NT2/D1 (cell line): ENCODE measurements at regions not wholly inside any gene's neighbourhood (a gene's known extent, or its start where the extent isn't known, plus 50 kb on each side); places are given as distances from the start of the nearest gene placed in this dataset.
"Not testable (repeated sequence)": the region's sequence is repeated elsewhere in the genome, so short reads cannot be mapped to it uniquely, and the experiment has no call there.

Experiments used
- DNase-seq: peaks from one replicate; pipeline ENCODE4 v3.0.0-alpha.2; 2011; ENCODE audit warnings: low read depth, low spot score
- H3K27me3 ChIP-seq: 2 replicates; pipeline ENCODE4 v1.6.0; 2011; ENCODE audit warnings: mild to moderate bottlenecking; ENCODE audit not compliant: insufficient read length, insufficient read depth
- H3K36me3 ChIP-seq: 2 replicates; pipeline ENCODE4 v1.6.1; 2011; ENCODE audit warnings: mild to moderate bottlenecking, low read length, mixed read lengths; ENCODE audit not compliant: insufficient read depth, insufficient read length
- H3K4me1 ChIP-seq: 2 replicates; pipeline ENCODE4 v1.5.1; 2011; ENCODE audit not compliant: insufficient read depth, insufficient read length
- H3K4me3 ChIP-seq: 2 replicates; pipeline ENCODE4 v1.5.1; 2011; ENCODE audit warnings: low read depth; ENCODE audit not compliant: insufficient read length
- H3K9ac ChIP-seq: 2 replicates; pipeline ENCODE4 v1.6.0; 2011; ENCODE audit warnings: low read depth; ENCODE audit not compliant: insufficient read length
- H3K9me3 ChIP-seq: 2 replicates; pipeline ENCODE4 v1.5.1; 2011; ENCODE audit warnings: mild to moderate bottlenecking, low read length; ENCODE audit not compliant: insufficient read depth
- SUZ12 ChIP-seq: IDR thresholded peaks from 2 replicates; pipeline ENCODE4 v1.6.1; 2011; ENCODE audit not compliant: insufficient read length, insufficient read depth; ENCODE audit errors: extremely low read depth
- YY1 ChIP-seq: IDR thresholded peaks from 2 replicates; pipeline ENCODE4 v1.6.1; 2011; ENCODE audit not compliant: insufficient read length, insufficient read depth
- ZNF274 ChIP-seq: IDR thresholded peaks from 2 replicates; pipeline ENCODE4 v1.6.1; 2011; ENCODE audit warnings: mild to moderate bottlenecking, low read depth, low read length

DNA sequence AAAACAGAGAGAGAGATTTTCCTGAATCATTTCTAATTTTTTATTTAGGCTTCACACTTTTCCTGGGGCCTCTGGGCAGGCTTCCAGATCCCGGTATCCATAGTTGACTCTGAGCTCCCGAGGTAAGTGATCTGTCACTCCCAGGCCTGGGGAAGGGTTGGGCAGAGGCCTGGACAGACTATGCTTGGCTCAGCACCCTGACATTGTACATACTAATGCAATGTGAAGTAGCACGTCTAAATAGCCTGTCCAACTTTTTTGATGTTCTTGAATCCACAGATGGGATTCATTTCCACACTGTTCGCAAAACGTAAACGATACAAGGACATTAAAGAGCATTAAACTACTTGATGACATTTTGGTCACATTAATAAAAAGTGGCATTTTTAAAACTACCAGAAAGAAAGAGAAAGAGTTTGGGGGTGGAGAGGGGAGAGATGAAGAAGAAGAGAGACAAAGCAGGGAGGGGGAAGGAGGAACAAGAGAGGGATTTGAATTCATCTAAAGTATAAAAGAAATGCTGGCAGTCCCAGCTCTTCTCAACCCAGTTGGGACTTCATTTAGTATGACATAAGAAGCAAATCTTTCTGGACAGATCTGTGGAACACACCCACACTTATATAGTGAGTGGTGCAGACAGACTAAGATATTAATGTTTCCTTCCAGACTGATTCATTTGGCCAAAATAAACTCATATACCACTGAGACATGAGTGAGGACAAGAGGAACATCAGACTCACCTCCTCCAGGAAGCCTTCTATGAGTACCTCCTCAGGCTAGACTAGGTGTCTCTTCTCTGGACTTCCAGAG is 514.2 kb downstream of the SOX6 start:
- Histone ChIP-seq H3K27me3 (no peaks in the 10 kb centered on the region), H3K36me3 (no peaks in the 10 kb centered on the region), H3K9me3 (no peaks in the 10 kb centered on the region), H3K4me1 (peaks cover 5% of the 10 kb centered on the region), H3K4me3 (no peak overlapping the region), H3K9ac (no peak overlapping the region)
- no peak for TF ChIP-seq SUZ12
- no peak for TF ChIP-seq YY1
- TF ChIP-seq ZNF274: no peak
- DNase-seq: no peak

DNA sequence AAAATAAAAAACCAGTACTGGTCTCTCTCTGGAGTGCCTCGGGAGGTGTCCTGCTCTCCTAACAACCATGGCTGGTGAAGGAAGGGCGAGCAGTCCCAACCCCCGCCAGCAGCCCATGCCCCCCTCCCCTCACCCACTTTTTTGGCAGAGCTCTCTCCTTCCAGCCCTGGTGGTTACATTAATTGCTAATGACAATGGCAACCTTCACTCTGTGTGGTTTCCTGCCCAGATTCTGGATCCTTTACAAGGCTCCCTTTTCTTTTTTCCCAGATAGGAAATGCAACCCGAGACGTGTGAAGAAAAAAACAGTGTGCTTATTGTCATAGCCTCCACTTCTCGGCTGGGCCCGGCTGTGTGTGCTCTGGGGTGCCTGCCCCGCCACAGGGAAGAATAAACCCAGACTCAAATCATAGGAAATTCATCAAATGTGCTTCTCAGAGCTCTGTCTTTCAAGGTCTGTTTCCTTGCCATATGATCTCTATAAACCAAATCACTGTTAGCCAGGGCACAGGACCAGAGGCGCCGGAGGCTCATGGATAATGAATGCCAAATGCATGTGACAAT is 513.0 kb downstream of the SOX6 start:
- DNase-seq: no peak
- Histone ChIP-seq H3K4me3 (no peak overlapping the region), H3K9me3 (no peaks in the 10 kb centered on the region), H3K36me3 (no peaks in the 10 kb centered on the region), H3K4me1 (peaks cover 5% of the 10 kb centered on the region), H3K27me3 (no peaks in the 10 kb centered on the region), H3K9ac (peak overlapping the region; percentile 32)
- TF ChIP-seq SUZ12 (no peak), ZNF274 (no peak), YY1 (no peak)

DNA sequence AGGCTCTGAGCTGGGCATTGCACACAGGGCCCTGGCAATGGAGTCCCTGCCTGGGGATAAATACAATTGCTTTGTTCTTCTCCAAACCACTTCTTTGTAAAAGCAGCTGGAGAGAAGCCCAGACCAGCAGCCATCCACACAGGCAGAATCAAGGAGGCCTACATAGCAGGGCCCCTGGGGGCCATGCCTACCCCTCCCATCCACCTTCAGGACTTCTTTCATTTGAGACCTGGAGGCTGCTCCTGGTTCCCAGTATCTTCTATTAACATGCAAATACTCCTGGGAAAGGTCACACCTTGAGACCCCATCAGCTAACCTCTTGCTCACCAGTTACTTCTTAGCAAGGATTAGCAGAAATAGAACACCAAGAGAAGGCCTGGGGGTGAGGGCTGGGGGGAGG is 511.1 kb downstream of the SOX6 start:
- Histone ChIP-seq H3K9me3 (no peaks in the 10 kb centered on the region), H3K36me3 (no peaks in the 10 kb centered on the region), H3K27me3 (no peaks in the 10 kb centered on the region), H3K9ac (no peak overlapping the region), H3K4me3 (no peak overlapping the region), H3K4me1 (peaks cover 5% of the 10 kb centered on the region)
- TF ChIP-seq YY1: no peak
- peak; percentile 68 for DNase-seq

DNA sequence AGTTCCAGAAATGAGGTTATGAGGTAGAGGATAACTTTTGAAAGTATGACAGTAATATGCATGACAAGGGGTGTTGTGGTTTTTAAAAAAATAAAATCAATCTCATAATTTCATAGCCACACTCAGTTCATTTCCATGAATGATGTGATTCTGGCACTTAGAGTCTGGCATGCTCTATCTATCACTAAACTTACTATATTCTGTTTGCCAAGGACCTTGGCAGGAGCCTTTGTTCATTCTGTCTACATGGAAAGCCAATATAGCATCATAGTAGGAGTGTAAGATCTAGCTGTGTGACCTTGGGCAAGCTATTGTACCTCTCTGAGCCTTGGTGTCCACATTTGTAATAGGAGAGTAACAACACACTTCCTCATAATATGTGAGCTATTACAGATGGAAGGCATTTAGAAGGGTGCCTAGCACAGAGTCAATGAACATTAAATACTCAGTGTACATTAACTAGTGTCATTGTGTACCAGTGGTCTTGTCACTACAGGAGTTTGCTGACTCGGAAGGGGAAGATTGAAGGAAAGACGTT is 507.6 kb downstream of the SOX6 start:
- Histone ChIP-seq H3K27me3 (no peaks in the 10 kb centered on the region), H3K4me1 (peaks cover 5% of the 10 kb centered on the region), H3K9ac (no peak overlapping the region), H3K4me3 (no peak overlapping the region), H3K9me3 (no peaks in the 10 kb centered on the region), H3K36me3 (no peaks in the 10 kb centered on the region)
- DNase-seq: no peak
- no peak for TF ChIP-seq SUZ12
- TF ChIP-seq YY1: no peak
- no peak for TF ChIP-seq ZNF274

DNA sequence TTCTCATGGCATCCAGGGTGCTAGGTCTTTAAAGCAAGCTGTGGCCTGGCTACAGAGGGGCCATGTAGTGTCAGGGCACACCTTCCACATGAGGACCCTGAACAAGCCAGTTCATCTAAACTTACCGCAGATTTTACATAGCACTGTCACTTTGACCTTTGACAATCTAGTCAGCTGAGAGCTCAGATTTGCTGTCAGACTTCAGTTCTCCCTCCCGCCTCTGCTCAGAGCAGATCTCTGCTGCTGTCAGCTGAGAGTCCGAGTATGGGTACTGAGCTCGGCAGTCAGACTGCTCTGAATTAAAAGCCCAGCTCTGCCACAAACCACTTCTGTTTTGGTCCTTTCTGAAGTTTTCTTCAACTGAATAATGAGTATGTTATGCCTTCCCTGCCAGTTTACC is 507.1 kb downstream of the SOX6 start:
- H3K9ac ChIP-seq: no peak overlapping the region
- TF ChIP-seq SUZ12 (no peak), YY1 (no peak), ZNF274 (no peak)
- no peaks in the 10 kb centered on the region for H3K27me3 ChIP-seq
- no peak overlapping the region for H3K4me3 ChIP-seq
- no peak for DNase-seq
- H3K9me3 ChIP-seq: no peaks in the 10 kb centered on the region
- no peaks in the 10 kb centered on the region for H3K36me3 ChIP-seq
- peaks cover 2% of the 10 kb centered on the region for H3K4me1 ChIP-seq

DNA sequence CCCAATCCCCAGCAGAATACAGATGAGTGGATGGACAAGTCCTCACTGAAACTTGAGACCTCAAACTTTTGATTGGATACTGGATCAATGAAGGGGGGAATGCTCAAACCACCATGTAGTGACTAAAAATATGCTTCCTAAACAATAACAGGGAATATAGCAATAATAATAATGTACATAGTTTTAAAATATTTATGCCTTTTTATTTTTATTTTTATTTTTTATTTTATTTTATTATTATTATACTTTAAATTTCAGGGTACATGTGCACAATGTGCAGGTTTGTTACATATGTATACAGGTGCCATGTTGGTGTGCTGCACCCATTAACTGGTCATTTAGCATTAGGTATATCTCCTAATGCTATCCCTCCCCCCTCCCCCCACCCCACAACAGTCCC is 506.0 kb downstream of the SOX6 start:
- not testable (repeated sequence) for DNase-seq, H3K36me3 ChIP-seq

DNA sequence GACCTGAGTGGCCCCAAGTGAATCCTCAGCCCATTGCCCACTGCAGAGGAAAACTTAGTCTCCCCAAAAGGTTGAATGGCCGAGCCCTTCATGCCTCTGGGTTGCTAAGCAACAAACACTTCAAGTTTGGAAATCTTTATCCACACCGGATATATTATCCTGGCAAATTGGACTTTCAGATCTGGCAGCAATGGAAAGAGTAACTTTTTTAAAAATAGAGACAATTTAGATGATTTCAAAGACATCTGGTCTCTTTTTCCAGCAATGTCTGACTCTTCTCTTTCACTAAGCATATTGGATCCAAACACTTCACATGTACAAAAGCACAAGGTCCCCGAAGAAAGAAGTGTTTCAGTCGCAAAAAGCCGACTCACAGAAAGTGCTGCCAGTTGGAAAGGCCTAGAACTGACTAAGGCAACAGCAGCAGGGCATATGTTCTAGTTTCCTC is 505.3 kb downstream of the SOX6 start:
- Histone ChIP-seq H3K4me3 (no peak overlapping the region), H3K9me3 (no peaks in the 10 kb centered on the region), H3K9ac (no peak overlapping the region), H3K4me1 (no peaks in the 10 kb centered on the region), H3K36me3 (no peaks in the 10 kb centered on the region), H3K27me3 (no peaks in the 10 kb centered on the region)
- TF ChIP-seq ZNF274 (no peak), YY1 (no peak), SUZ12 (no peak)
- no peak for DNase-seq

More for the DNA sequence above, 506.0 kb downstream of the SOX6 start:
- H3K4me1 ChIP-seq, H3K9me3 ChIP-seq, H3K9ac ChIP-seq, H3K27me3 ChIP-seq, H3K4me3 ChIP-seq: not testable (repeated sequence)
